HEK293 (cell line): ENCODE measurements at regions not wholly inside any gene's neighbourhood (a gene's known extent, or its start where the extent isn't known, plus 50 kb on each side); places are given as distances from the start of the nearest gene placed in this dataset.

ENCODE experiments used
- CTCF ChIA-PET: fragments of 350-600 bp; formaldehyde crosslinking; extraction: SDS; loops from one replicate; lab custom pipeline; 2021; ENCODE audit warnings: antibody characterized with exemption; lab: Yijun Ruan, JAX
- POLR2A ChIA-PET: fragments of 300-600 bp; formaldehyde crosslinking; extraction: SDS; loops from one replicate; lab custom pipeline; 2020; ENCODE audit warnings: antibody characterized with exemption, inconsistent platforms; lab: Yijun Ruan, JAX
- H3K27ac ChIP-seq: fragments of 200-500 bp; sonication (Bioruptor generic); 2 replicates; pipeline ENCODE4 v1.5.1; 2014; ENCODE audit warnings: low read depth, low read length, control low read depth, inconsistent platforms; ENCODE audit errors: extremely low read depth
- H3K36me3 ChIP-seq, 2 experiments: fragments of 200-500 bp in 1 of 2; sonication (Bioruptor generic) in 1 of 2; 1 replicate in 1 of 2; 2 replicates in 1 of 2; pipeline ENCODE4 v1.5.1; 2014 to 2017; ENCODE audit warnings: inconsistent platforms in 2 of 2, low read length in 2 of 2; ENCODE audit not compliant: control insufficient read depth in 2 of 2, insufficient read depth in 1 of 2
- H3K4me1 ChIP-seq: fragments of 200-500 bp; sonication (Bioruptor generic); 2 replicates; pipeline ENCODE4 v1.5.1; 2014; ENCODE audit warnings: mild to moderate bottlenecking, low read length, inconsistent platforms; ENCODE audit not compliant: control insufficient read depth, insufficient read depth
- H3K4me3 ChIP-seq: 2 replicates; pipeline ENCODE4 v1.5.1; 2011; ENCODE audit warnings: low read depth, mild to moderate bottlenecking, control low read depth, low read length, moderate library complexity
- H3K9me3 ChIP-seq: fragments of 200-500 bp; sonication (Bioruptor generic); 2 replicates; pipeline ENCODE4 v1.5.1; 2014; ENCODE audit warnings: low read depth, low read length, inconsistent platforms; ENCODE audit not compliant: control insufficient read depth, insufficient read depth
- GFI1B ChIP-seq: fragments of 450-650 bp; formaldehyde crosslinking; IDR thresholded peaks from 2 replicates; pipeline ENCODE4 v1.5.1; 2016; ENCODE audit warnings: missing biosample characterization, missing genetic modification characterization
- KLF8 ChIP-seq: fragments of 450-650 bp; formaldehyde crosslinking; IDR thresholded peaks from 2 replicates; pipeline ENCODE4 v1.5.1; 2016; ENCODE audit warnings: missing biosample characterization, missing genetic modification characterization
- KLF9 ChIP-seq: fragments of 450-650 bp; formaldehyde crosslinking; IDR thresholded peaks from 2 replicates; pipeline ENCODE4 v1.5.1; 2016; ENCODE audit warnings: missing biosample characterization, missing genetic modification characterization, low read depth
- SP7 ChIP-seq: fragments of 450-650 bp; formaldehyde crosslinking; IDR thresholded peaks from 2 replicates; pipeline ENCODE4 v1.5.1; 2016; ENCODE audit warnings: missing biosample characterization, missing genetic modification characterization
- TRIM28 ChIP-seq: IDR thresholded peaks from 2 replicates; pipeline ENCODE4 v1.6.1; 2011; ENCODE audit warnings: low read length, control low read depth, borderline replicate concordance
- ZBTB8A ChIP-seq: fragments of 450-650 bp; formaldehyde crosslinking; IDR thresholded peaks from 2 replicates; pipeline ENCODE4 v1.5.1; 2016; ENCODE audit warnings: missing biosample characterization, missing genetic modification characterization
- ZEB2 ChIP-seq: fragments of 450-650 bp; formaldehyde crosslinking; IDR thresholded peaks from 2 replicates; pipeline ENCODE4 v1.5.1; 2016; ENCODE audit warnings: missing biosample characterization, missing genetic modification characterization
- ZFP69B ChIP-seq: fragments of 450-650 bp; formaldehyde crosslinking; IDR thresholded peaks from 2 replicates; pipeline ENCODE4 v1.5.1; 2016; ENCODE audit warnings: missing biosample characterization, missing genetic modification characterization
- ZIC2 ChIP-seq: fragments of 450-650 bp; formaldehyde crosslinking; IDR thresholded peaks from 2 replicates; pipeline ENCODE4 v1.5.1; 2016; ENCODE audit warnings: missing biosample characterization, missing genetic modification characterization
- ZNF174 ChIP-seq: fragments of 450-650 bp; formaldehyde crosslinking; IDR thresholded peaks from 2 replicates; pipeline ENCODE4 v1.5.0; 2017; ENCODE audit warnings: missing biosample characterization, mild to moderate bottlenecking, missing genetic modification characterization
- ZNF707 ChIP-seq: fragments of 450-650 bp; formaldehyde crosslinking; IDR thresholded peaks from 2 replicates; pipeline ENCODE4 v1.5.1; 2016; ENCODE audit warnings: missing biosample characterization, missing genetic modification characterization
- ZNF776 ChIP-seq: fragments of 450-650 bp; formaldehyde crosslinking; IDR thresholded peaks from 2 replicates; pipeline ENCODE4 v1.5.0; 2017; ENCODE audit warnings: missing biosample characterization, missing genetic modification characterization, borderline replicate concordance
- ZNF785 ChIP-seq: fragments of 450-650 bp; formaldehyde crosslinking; IDR thresholded peaks from 2 replicates; pipeline ENCODE4 v1.5.1; 2016; ENCODE audit warnings: missing biosample characterization, missing genetic modification characterization
- ZNF791 ChIP-seq: fragments of 450-650 bp; formaldehyde crosslinking; IDR thresholded peaks from 2 replicates; pipeline ENCODE4 v1.5.1; 2016; ENCODE audit warnings: missing biosample characterization, missing genetic modification characterization
- ZNF792 ChIP-seq: fragments of 450-650 bp; formaldehyde crosslinking; IDR thresholded peaks from 2 replicates; pipeline ENCODE4 v1.5.1; 2016; ENCODE audit warnings: missing biosample characterization, missing genetic modification characterization
- TF ChIP-seq, protein P1 (sequence below): fragments of 450-650 bp; formaldehyde crosslinking; IDR thresholded peaks from 2 replicates; pipeline ENCODE4 v1.5.1; 2017; ENCODE audit warnings: missing biosample characterization, missing genetic modification characterization
- TF ChIP-seq, protein P2 (sequence below): fragments of 450-650 bp; formaldehyde crosslinking; IDR thresholded peaks from 2 replicates; pipeline ENCODE4 v1.5.1; 2016; ENCODE audit warnings: missing biosample characterization, missing genetic modification characterization
- TF ChIP-seq, protein P3 (sequence below): fragments of 450-650 bp; formaldehyde crosslinking; IDR thresholded peaks from 2 replicates; pipeline ENCODE4 v1.5.1; 2017; ENCODE audit warnings: missing biosample characterization, missing genetic modification characterization
- TF ChIP-seq, protein P4 (sequence below): fragments of 450-650 bp; formaldehyde crosslinking; IDR thresholded peaks from 2 replicates; pipeline ENCODE4 v1.5.0; 2017; ENCODE audit warnings: missing biosample characterization, missing genetic modification characterization, borderline replicate concordance
- TF ChIP-seq, protein P5 (sequence below): fragments of 450-650 bp; formaldehyde crosslinking; IDR thresholded peaks from 2 replicates; pipeline ENCODE4 v1.5.1; 2016; ENCODE audit warnings: missing biosample characterization, missing genetic modification characterization
- TF ChIP-seq, protein P6 (sequence below): sonication (generic); formaldehyde crosslinking; IDR thresholded peaks from 2 replicates; pipeline ENCODE4 v1.8.1; 2022; ENCODE audit warnings: mild to moderate bottlenecking, moderate library complexity, missing genetic modification reagents
- TF ChIP-seq, protein P7 (sequence below): fragments of 450-650 bp; formaldehyde crosslinking; IDR thresholded peaks from 2 replicates; pipeline ENCODE4 v1.5.1; 2016; ENCODE audit warnings: missing biosample characterization, missing genetic modification characterization

DNA sequence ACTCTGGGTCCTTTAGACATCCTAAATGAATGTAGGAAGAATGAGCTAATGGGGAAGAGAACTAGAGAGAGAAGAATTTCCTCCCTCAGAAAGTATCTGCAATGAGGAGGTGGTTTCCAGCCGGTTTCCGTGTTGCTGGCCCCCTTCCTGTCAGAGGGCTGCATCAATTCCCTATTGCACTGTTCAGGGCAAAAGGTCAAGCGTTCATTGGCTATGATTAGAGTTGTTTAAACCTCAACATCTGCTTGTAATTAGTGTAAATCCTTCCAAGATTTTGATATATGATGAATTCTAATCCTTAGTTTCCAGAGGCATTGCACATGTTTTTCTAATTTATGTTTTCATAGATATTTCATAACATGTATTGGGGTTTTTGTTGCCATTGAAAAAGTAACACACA, 107.3 kb upstream of the SGCE start (continued):
- TF ChIP-seq KLF8 = no peak
- TF ChIP-seq ZNF174 (tag by site-specific recombination) = no peak
- TF ChIP-seq, protein P1, sequence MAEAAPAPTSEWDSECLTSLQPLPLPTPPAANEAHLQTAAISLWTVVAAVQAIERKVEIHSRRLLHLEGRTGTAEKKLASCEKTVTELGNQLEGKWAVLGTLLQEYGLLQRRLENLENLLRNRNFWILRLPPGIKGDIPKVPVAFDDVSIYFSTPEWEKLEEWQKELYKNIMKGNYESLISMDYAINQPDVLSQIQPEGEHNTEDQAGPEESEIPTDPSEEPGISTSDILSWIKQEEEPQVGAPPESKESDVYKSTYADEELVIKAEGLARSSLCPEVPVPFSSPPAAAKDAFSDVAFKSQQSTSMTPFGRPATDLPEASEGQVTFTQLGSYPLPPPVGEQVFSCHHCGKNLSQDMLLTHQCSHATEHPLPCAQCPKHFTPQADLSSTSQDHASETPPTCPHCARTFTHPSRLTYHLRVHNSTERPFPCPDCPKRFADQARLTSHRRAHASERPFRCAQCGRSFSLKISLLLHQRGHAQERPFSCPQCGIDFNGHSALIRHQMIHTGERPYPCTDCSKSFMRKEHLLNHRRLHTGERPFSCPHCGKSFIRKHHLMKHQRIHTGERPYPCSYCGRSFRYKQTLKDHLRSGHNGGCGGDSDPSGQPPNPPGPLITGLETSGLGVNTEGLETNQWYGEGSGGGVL = no peak
- TF ChIP-seq, protein P2, sequence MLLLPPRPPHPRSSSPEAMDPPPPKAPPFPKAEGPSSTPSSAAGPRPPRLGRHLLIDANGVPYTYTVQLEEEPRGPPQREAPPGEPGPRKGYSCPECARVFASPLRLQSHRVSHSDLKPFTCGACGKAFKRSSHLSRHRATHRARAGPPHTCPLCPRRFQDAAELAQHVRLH (tag by site-specific recombination) = no peak
- TF ChIP-seq, protein P3, sequence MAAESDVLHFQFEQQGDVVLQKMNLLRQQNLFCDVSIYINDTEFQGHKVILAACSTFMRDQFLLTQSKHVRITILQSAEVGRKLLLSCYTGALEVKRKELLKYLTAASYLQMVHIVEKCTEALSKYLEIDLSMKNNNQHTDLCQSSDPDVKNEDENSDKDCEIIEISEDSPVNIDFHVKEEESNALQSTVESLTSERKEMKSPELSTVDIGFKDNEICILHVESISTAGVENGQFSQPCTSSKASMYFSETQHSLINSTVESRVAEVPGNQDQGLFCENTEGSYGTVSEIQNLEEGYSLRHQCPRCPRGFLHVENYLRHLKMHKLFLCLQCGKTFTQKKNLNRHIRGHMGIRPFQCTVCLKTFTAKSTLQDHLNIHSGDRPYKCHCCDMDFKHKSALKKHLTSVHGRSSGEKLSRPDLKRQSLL = no peak
- no peak for TF ChIP-seq ZNF776
- no peak for TF ChIP-seq ZNF791 (tag by site-specific recombination)
- TF ChIP-seq, protein P4, sequence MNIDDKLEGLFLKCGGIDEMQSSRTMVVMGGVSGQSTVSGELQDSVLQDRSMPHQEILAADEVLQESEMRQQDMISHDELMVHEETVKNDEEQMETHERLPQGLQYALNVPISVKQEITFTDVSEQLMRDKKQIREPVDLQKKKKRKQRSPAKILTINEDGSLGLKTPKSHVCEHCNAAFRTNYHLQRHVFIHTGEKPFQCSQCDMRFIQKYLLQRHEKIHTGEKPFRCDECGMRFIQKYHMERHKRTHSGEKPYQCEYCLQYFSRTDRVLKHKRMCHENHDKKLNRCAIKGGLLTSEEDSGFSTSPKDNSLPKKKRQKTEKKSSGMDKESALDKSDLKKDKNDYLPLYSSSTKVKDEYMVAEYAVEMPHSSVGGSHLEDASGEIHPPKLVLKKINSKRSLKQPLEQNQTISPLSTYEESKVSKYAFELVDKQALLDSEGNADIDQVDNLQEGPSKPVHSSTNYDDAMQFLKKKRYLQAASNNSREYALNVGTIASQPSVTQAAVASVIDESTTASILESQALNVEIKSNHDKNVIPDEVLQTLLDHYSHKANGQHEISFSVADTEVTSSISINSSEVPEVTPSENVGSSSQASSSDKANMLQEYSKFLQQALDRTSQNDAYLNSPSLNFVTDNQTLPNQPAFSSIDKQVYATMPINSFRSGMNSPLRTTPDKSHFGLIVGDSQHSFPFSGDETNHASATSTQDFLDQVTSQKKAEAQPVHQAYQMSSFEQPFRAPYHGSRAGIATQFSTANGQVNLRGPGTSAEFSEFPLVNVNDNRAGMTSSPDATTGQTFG (tag by site-specific recombination) = no peak

DNA sequence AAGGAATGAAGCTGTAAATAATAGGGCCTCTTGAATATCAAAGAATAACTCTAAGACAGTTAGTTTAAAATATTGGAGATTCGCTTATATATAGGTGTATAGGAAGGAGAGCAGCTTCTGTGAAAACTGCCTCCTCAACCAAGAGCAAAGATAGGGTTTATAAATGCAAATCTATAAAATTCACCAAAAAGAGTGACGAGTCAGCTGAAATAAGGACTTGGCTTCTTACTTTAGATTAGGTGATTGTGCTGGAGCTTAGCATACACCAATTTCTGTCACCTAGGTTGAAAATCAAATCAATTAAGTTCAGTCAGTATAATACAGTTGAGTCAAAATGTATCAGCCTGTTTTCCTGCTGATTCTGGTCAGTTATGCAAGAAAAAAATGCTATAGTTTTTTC, 113.8 kb upstream of the SGCE start:
- ChIA-PET POLR2A (no interaction called here), CTCF (interaction anchor here (0.5 to 0.6 kb wide), 2 partner anchors 34 to 36 kb away, joined by 3 read pairs; no protein-coding TSS in a partner anchor)
- TF ChIP-seq, protein P5, sequence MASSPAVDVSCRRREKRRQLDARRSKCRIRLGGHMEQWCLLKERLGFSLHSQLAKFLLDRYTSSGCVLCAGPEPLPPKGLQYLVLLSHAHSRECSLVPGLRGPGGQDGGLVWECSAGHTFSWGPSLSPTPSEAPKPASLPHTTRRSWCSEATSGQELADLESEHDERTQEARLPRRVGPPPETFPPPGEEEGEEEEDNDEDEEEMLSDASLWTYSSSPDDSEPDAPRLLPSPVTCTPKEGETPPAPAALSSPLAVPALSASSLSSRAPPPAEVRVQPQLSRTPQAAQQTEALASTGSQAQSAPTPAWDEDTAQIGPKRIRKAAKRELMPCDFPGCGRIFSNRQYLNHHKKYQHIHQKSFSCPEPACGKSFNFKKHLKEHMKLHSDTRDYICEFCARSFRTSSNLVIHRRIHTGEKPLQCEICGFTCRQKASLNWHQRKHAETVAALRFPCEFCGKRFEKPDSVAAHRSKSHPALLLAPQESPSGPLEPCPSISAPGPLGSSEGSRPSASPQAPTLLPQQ (tag by site-specific recombination) = no peak
- TF ChIP-seq ZBTB8A (tag by site-specific recombination) = no peak
- no peak for TF ChIP-seq ZIC2 (tag by site-specific recombination)
- TF ChIP-seq KLF9 (tag by site-specific recombination) = no peak
- TF ChIP-seq, protein P6, sequence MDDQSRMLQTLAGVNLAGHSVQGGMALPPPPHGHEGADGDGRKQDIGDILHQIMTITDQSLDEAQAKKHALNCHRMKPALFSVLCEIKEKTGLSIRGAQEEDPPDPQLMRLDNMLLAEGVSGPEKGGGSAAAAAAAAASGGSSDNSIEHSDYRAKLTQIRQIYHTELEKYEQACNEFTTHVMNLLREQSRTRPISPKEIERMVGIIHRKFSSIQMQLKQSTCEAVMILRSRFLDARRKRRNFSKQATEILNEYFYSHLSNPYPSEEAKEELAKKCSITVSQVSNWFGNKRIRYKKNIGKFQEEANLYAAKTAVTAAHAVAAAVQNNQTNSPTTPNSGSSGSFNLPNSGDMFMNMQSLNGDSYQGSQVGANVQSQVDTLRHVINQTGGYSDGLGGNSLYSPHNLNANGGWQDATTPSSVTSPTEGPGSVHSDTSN (CRISPR knock-in tag) = no peak
- Histone ChIP-seq H3K27ac (no peak overlapping the region), H3K36me3 (no peaks in the 10 kb centered on the region), H3K4me3 (no peak overlapping the region), H3K9me3 (no peaks in the 10 kb centered on the region), H3K4me1 (no peaks in the 10 kb centered on the region)

DNA sequence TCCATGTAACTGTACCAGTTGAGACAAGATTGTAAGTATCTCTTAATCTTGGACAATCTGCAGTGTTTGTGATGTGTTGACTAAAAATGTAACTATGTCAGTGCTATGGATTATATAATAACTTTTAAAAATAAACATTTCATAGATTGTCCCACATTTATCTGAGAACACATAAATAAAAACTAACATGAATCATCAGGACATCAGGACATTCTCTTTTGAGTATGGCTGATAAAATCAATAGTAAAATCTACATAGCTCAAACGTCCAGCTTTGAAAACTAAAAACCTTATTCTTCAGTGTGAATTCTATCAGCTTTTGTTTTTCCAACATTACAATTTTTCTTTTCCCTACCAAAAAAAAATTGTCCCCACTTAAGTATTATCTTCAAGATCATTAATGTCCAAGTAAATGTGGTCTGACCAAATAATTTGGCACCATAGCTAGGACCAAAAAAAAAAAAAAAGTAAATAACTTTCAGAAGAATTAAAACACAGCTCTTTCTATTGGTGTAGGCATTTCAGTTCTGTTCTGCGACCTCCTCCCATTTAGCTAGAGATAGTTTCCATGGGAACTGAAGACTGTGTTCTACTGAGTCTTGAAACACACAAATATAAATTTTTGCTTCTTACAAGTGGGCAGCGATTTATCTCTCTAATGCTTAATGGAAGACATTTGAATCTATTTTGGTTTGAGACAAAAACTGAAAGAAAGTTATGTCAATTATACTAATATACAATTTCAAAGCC, 123.0 kb upstream of the SGCE start:
- CTCF ChIA-PET = interaction anchor here (0.6 kb wide), 1 partner anchor 478 kb away, joined by 3 read pairs; no protein-coding TSS in a partner anchor
- TF ChIP-seq ZNF707 (tag by site-specific recombination) = no peak
- no peak for TF ChIP-seq ZNF785 (tag by site-specific recombination)
- TF ChIP-seq, protein P6 (CRISPR knock-in tag) = no peak
- no peak for TF ChIP-seq GFI1B (tag by site-specific recombination)
- TF ChIP-seq ZNF792 = no peak
- TF ChIP-seq SP7 (tag by site-specific recombination) = no peak
- TF ChIP-seq, protein P7, sequence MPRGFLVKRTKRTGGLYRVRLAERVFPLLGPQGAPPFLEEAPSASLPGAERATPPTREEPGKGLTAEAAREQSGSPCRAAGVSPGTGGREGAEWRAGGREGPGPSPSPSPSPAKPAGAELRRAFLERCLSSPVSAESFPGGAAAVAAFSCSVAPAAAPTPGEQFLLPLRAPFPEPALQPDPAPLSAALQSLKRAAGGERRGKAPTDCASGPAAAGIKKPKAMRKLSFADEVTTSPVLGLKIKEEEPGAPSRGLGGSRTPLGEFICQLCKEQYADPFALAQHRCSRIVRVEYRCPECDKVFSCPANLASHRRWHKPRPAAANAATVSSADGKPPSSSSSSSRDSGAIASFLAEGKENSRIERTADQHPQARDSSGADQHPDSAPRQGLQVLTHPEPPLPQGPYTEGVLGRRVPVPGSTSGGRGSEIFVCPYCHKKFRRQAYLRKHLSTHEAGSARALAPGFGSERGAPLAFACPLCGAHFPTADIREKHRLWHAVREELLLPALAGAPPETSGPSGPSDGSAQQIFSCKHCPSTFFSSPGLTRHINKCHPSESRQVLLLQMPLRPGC = no peak
- no peak for TF ChIP-seq ZEB2 (tag by site-specific recombination)
- no peak for TF ChIP-seq TRIM28
- no peak for TF ChIP-seq ZFP69B

More for the DNA sequence above, 123.0 kb upstream of the SGCE start:
- H3K27ac ChIP-seq = no peak overlapping the region
- POLR2A ChIA-PET = no interaction called here
- no peaks in the 10 kb centered on the region for H3K4me1 ChIP-seq
- H3K36me3 ChIP-seq = no peaks in the 10 kb centered on the region
- H3K9me3 ChIP-seq = no peaks in the 10 kb centered on the region
- no peak overlapping the region for H3K4me3 ChIP-seq
